Choroid plexus epithelial cell (primary cell): ENCODE measurements at regions not wholly inside any gene's neighbourhood (a gene's known extent, or its start where the extent isn't known, plus 50 kb on each side); places are given as distances from the start of the nearest gene placed in this dataset.

Experiments used
- DNase-seq: peaks from one replicate; pipeline ENCODE4 v3.0.0-alpha.2; 2010; ENCODE audit warnings: low read depth
- H3K4me3 ChIP-seq: 2 replicates; pipeline ENCODE4 v1.5.1; 2011; ENCODE audit warnings: low read depth, mild to moderate bottlenecking, control low read depth, low read length, moderate library complexity
- TF ChIP-seq, protein P1 (sequence below): conservative IDR thresholded peaks from 2 replicates; pipeline ENCODE4 v1.5.1; 2011; ENCODE audit warnings: low read depth, mild to moderate bottlenecking, control low read depth, inconsistent platforms, low read length, moderate library complexity

- peak; percentile 35 for DNase-seq
- TF ChIP-seq, protein P1, sequence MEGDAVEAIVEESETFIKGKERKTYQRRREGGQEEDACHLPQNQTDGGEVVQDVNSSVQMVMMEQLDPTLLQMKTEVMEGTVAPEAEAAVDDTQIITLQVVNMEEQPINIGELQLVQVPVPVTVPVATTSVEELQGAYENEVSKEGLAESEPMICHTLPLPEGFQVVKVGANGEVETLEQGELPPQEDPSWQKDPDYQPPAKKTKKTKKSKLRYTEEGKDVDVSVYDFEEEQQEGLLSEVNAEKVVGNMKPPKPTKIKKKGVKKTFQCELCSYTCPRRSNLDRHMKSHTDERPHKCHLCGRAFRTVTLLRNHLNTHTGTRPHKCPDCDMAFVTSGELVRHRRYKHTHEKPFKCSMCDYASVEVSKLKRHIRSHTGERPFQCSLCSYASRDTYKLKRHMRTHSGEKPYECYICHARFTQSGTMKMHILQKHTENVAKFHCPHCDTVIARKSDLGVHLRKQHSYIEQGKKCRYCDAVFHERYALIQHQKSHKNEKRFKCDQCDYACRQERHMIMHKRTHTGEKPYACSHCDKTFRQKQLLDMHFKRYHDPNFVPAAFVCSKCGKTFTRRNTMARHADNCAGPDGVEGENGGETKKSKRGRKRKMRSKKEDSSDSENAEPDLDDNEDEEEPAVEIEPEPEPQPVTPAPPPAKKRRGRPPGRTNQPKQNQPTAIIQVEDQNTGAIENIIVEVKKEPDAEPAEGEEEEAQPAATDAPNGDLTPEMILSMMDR: no peak
- H3K4me3 ChIP-seq: no peak overlapping the region
Measured at GRCh38 chr11:25758145-25758661, 573.7 kb upstream of the ANO3 start.

DNA sequence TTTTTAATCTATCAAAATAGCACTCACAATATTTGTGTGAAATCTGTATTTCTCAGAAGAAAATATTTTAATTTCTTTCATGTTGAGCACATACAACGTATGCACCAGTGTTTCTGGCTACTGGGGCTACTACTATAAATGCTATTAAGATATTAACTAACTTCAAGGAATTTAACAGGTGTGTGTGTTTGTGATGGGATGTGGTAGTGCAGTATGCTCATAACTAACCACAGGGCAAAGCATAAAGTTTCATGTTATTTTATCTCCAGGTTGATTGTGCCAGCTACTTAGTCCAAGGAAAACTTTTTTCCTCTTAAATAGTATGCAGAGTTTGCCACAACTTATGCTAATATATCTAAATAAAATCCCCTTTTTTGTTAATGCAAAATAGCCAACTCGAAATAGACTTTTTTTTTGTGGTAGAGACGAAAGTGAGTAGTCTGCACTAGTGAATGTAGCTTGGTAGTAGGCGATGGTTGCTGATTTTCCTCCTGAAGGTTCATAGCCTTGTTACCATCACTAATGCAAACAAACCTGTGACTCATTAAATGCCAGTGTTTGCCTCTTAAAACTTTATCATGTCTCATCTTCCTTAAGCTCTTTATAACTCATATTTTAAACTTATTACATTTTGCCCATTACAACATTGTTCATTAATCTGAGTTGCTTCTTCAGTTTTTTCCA lies 565.5 kb upstream of the ANO3 start:
- H3K4me3 ChIP-seq: no peak overlapping the region
- TF ChIP-seq, protein P1: no peak
- DNase-seq: peak; percentile 33

GRCh38 chr11:25769287-25769686 lies 562.6 kb upstream of the ANO3 start:
- peak; percentile 78 for DNase-seq
- TF ChIP-seq, protein P1: no peak
- no peak overlapping the region for H3K4me3 ChIP-seq

DNA sequence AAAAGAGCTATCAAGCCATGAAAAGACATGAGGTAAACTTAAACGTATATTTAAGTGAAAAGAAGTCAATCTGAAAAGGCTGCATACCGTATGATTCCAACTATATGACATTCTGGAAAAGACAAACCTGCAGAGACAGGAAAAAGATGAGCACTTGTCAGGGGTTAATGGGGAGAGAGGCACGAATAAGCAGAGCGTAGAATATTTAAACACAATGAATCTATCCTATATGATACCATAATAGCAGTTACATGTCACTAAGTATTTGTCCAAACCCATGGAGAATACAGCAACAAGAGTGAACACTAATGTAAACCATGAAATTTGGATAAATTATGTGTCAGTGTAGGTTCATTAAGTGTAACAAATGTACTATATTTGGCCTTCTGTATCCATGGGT lies 560.3 kb upstream of the ANO3 start:
- no peak for DNase-seq
- TF ChIP-seq, protein P1: no peak
- H3K4me3 ChIP-seq: no peak overlapping the region

- TF ChIP-seq, protein P1: no peak
- DNase-seq: peak; percentile 52
- H3K4me3 ChIP-seq: no peak overlapping the region
Measured at GRCh38 chr11:25775603-25776002, 556.3 kb upstream of the ANO3 start.

GRCh38 chr11:25776238-25776637 lies 555.7 kb upstream of the ANO3 start:
- DNase-seq: no peak
- TF ChIP-seq, protein P1: no peak
- H3K4me3 ChIP-seq: no peak overlapping the region

GRCh38 chr11:25777343-25777742 lies 554.6 kb upstream of the ANO3 start:
- TF ChIP-seq, protein P1: no peak
- H3K4me3 ChIP-seq: no peak overlapping the region
- DNase-seq: peak; percentile 72
